Calu3 (cell line): ENCODE measurements at regions not wholly inside any gene's neighbourhood (a gene's known extent, or its start where the extent isn't known, plus 50 kb on each side); places are given as distances from the start of the nearest gene placed in this dataset.

ENCODE experiments used
- BruUV-seq: library from RNA; stranded (reverse); fragments of 400-500 nt; replicated peaks from 2 replicates; lab custom pipeline; 2021; lab: Mats Ljungman, UMichigan
- CTCF ChIA-PET: fragments of 300-600 bp; sonication (Branson Sonifier 250); formaldehyde crosslinking; loops from one replicate; lab custom pipeline; 2022; ENCODE audit warnings: antibody characterized with exemption; lab: Charles Lee
- DNase-seq: peaks from one replicate; pipeline ENCODE4 v3.0.0; 2022
- H3K27ac Mint-ChIP-seq: one replicate; pipeline ENCODE4 v1.8.0; 2022; ENCODE audit warnings: mixed read lengths; ENCODE audit not compliant: unreplicated experiment
- H3K27me3 Mint-ChIP-seq: one replicate; pipeline ENCODE4 v1.8.0; 2022; ENCODE audit warnings: mixed read lengths; ENCODE audit not compliant: unreplicated experiment
- H3K36me3 Mint-ChIP-seq: one replicate; pipeline ENCODE4 v1.8.0; 2022; ENCODE audit warnings: mild to moderate bottlenecking, moderate library complexity, mixed read lengths; ENCODE audit not compliant: insufficient read depth, unreplicated experiment
- H3K4me1 Mint-ChIP-seq: one replicate; pipeline ENCODE4 v1.8.0; 2022; ENCODE audit warnings: mild to moderate bottlenecking, low read depth, mixed read lengths; ENCODE audit not compliant: unreplicated experiment
- H3K4me3 Mint-ChIP-seq: one replicate; pipeline ENCODE4 v1.8.0; 2022; ENCODE audit warnings: mild to moderate bottlenecking, low read depth, moderate library complexity, mixed read lengths; ENCODE audit not compliant: unreplicated experiment
- H3K9me3 Mint-ChIP-seq: one replicate; pipeline ENCODE4 v1.8.0; 2022; ENCODE audit warnings: low read depth, mixed read lengths; ENCODE audit not compliant: unreplicated experiment
- CTCF ChIP-seq: fragments of 200-600 bp; IDR thresholded peaks from one replicate; pipeline ENCODE4 v1.8.0; 2022; ENCODE audit warnings: antibody characterized with exemption; ENCODE audit not compliant: unreplicated experiment
- intact Hi-C: fragments of 100-400 bp; cut with micrococcal nuclease; formaldehyde crosslinking; loops from one replicate; pipeline ENCODE4 v1.10.0; 2022; ENCODE audit not compliant: unreplicated experiment

- Mint-ChIP-seq H3K27ac (no peak overlapping the region), H3K4me1 (peaks cover 17% of the 10 kb centered on the region), H3K4me3 (no peak overlapping the region), H3K9me3 (peaks cover 4% of the 10 kb centered on the region), H3K27me3 (no peaks in the 10 kb centered on the region), H3K36me3 (no peaks in the 10 kb centered on the region)
- no peak for TF ChIP-seq CTCF
- DNase-seq = no peak
- CTCF ChIA-PET = no interaction called here
- intact Hi-C loops = no loop called here
- no TSS peak for BruUV-seq
Measured at GRCh38 chr12:89251342-89252271, 100.7 kb downstream of the DUSP6 start.

- intact Hi-C loops = no loop called here
- Mint-ChIP-seq H3K27me3 (no peaks in the 10 kb centered on the region), H3K4me3 (no peak overlapping the region)
Measured at GRCh38 chr12:89250636-89251035, 101.7 kb downstream of the DUSP6 start.

GRCh38 chr12:89250213-89250612 lies 102.1 kb downstream of the DUSP6 start:
- Mint-ChIP-seq H3K36me3 (no peaks in the 10 kb centered on the region), H3K9me3 (peaks cover 4% of the 10 kb centered on the region), H3K4me3 (no peak overlapping the region), H3K27ac (no peak overlapping the region), H3K27me3 (no peaks in the 10 kb centered on the region), H3K4me1 (peaks cover 22% of the 10 kb centered on the region)
- no peak for DNase-seq
- intact Hi-C loops = no loop called here
- no peak for TF ChIP-seq CTCF
- BruUV-seq = no TSS peak
- CTCF ChIA-PET = no interaction called here

More at GRCh38 chr12:89250636-89251035, 101.7 kb downstream of the DUSP6 start:
- H3K9me3 Mint-ChIP-seq = peaks cover 4% of the 10 kb centered on the region
- no peak overlapping the region for H3K27ac Mint-ChIP-seq
- TF ChIP-seq CTCF = no peak
- no peak for DNase-seq
- CTCF ChIA-PET = no interaction called here
- BruUV-seq = no TSS peak
- H3K36me3 Mint-ChIP-seq = no peaks in the 10 kb centered on the region
- peaks cover 17% of the 10 kb centered on the region for H3K4me1 Mint-ChIP-seq

- DNase-seq = no peak
- H3K27me3 Mint-ChIP-seq = no peaks in the 10 kb centered on the region
Measured at GRCh38 chr12:89247967-89248366, 104.3 kb downstream of the DUSP6 start.

More at GRCh38 chr12:89247967-89248366, 104.3 kb downstream of the DUSP6 start:
- CTCF ChIA-PET = no interaction called here
- BruUV-seq = no TSS peak
- no peak overlapping the region for H3K27ac Mint-ChIP-seq
- no peak overlapping the region for H3K4me3 Mint-ChIP-seq
- peaks cover 18% of the 10 kb centered on the region for H3K4me1 Mint-ChIP-seq
- peaks cover 3% of the 10 kb centered on the region for H3K9me3 Mint-ChIP-seq
- TF ChIP-seq CTCF = no peak
- intact Hi-C loops = no loop called here
- no peaks in the 10 kb centered on the region for H3K36me3 Mint-ChIP-seq
